ENCODE measurements at regions not wholly inside any gene's neighbourhood (a gene's known extent, or its start where the extent isn't known, plus 50 kb on each side); places are given as distances from the start of the nearest gene placed in this dataset.
"Not testable (repeated sequence)": the region's sequence is repeated elsewhere in the genome, so short reads cannot be mapped to it uniquely, and the experiment has no call there.

DNA sequence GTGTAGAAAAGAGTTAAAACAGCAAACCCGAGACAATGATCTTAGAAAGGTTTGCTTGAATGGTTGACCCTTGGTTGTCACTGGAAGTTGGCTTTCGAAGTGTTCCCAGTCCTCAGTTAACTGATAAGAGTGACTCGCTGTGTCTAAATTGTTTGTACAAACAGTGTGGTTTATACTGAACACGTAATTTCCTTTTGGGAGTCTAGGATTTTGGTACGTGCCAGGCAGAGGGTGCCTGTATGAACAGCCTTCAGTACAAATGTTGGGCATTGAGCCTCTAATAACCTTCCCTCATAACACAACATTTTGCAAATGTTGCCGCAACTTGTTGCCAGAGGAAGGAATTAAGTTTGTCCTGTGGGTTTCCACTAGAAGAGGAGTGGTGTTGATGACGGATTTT is 95.8 kb upstream of the DPP10 start:
- Histone ChIP-seq H3K4me3 (no peak overlapping the region), H3K27ac (no peak overlapping the region)
- no peak for TF ChIP-seq CTCF (IDR thresholded peaks at IDR 0.05)
- no peak for DNase-seq (ENCODE audit: low spot score)

GRCh38 chr2:114350186-114350725 is 92.2 kb upstream of the DPP10 start:
- H3K27ac ChIP-seq: no peak overlapping the region
- TF ChIP-seq CTCF (IDR thresholded peaks at IDR 0.05): no peak
- no peak overlapping the region for H3K4me3 ChIP-seq
- DNase-seq (ENCODE audit: low spot score): no peak

DNA sequence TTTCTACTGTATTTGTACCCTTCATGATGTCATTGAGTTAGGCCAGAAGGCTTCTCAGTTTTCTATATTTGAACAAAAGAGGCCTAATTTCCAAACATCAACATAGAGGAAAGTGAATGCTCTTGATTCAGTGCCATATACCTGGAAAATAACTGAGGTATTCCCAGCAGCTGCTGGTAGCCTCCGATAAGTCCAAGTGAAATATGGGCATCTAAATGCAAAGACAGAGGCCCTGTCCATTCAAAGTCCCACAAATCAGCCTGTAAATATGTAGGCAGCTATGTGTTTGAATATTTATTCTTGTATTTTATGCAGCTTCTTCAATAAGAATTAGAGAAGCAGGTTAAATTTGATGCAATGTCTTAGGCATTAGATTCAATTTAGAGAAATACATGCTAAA is 89.5 kb upstream of the DPP10 start:
- H3K4me3 ChIP-seq: no peak overlapping the region
- H3K27ac ChIP-seq: no peak overlapping the region
- DNase-seq (ENCODE audit: low spot score): no peak
- no peak for TF ChIP-seq CTCF (IDR thresholded peaks at IDR 0.05)

DNA sequence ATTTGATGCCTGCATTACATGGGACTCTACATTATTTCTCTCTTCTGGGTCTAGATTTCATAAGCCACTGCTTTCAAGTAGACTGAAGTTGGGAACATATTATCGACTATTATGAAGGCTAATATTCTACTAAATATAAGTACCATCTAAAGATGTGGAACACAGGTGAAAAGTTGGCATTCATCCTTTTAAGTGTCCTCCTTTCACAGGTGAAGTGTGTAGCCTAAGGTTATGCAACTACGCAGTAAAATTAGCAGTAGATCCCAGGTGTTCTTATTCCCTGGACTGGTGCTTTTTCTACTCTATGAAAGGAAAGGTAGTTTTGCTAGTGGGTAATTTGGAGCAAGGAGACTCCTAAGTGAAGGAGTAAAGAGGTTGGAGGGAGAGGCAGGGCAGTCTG is 88.2 kb upstream of the DPP10 start:
- no peak for DNase-seq (ENCODE audit: low spot score)
- no peak overlapping the region for H3K27ac ChIP-seq
- TF ChIP-seq CTCF (IDR thresholded peaks at IDR 0.05): no peak

GRCh38 chr2:114368705-114369104 is 73.7 kb upstream of the DPP10 start:
- Histone ChIP-seq H3K4me3 (no peak overlapping the region), H3K27ac (no peak overlapping the region)
- DNase-seq (ENCODE audit: low spot score): no peak
- no peak for TF ChIP-seq CTCF (IDR thresholded peaks at IDR 0.05)

More for the DNA sequence above, 88.2 kb upstream of the DPP10 start:
- no peak overlapping the region for H3K4me3 ChIP-seq

DNA sequence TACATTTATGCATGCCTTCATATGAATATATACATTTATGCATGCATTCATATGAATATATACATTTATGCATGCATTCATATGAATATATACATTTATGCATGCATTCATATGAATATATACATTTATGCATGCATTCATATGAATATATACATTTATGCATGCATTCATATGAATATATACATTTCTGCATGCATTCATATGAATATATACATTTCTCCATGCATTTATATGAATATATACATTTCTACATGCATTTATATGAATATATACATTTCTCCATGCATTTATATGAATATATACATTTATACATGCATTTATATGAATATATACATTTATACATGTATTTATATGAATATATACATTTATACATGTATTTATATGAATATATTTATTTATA is 70.7 kb upstream of the DPP10 start:
- H3K27ac ChIP-seq; H3K4me3 ChIP-seq; DNase-seq (ENCODE audit: low spot score): not testable (repeated sequence)

DNA sequence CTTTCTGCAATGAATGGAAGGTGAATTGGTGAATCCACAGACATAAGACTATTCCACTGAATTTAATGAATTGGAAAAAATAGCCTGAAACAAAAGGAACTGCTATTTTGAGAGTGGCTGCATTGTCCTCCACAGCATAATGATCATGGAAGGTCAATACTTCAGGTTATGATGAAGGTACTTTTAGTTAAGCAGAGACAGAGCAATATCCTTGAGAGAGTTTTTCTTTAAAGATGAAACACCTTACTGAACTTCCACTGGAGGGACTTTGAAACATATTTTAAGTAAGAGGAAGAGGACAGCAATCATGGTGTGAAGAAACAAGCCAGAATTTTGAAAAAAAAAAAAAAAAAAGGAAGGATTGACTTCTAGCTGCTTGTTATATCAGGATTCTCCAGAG is 68.8 kb upstream of the DPP10 start:
- Histone ChIP-seq H3K4me3 (no peak overlapping the region), H3K27ac (no peak overlapping the region)
- TF ChIP-seq CTCF (IDR thresholded peaks at IDR 0.05): no peak
- no peak for DNase-seq (ENCODE audit: low spot score)

GRCh38 chr2:114384441-114384840 is 58.0 kb upstream of the DPP10 start:
- H3K27ac ChIP-seq: no peak overlapping the region
- DNase-seq (ENCODE audit: low spot score): no peak

More at GRCh38 chr2:114384441-114384840, 58.0 kb upstream of the DPP10 start:
- no peak overlapping the region for H3K4me3 ChIP-seq
- no peak for TF ChIP-seq CTCF (IDR thresholded peaks at IDR 0.05)

Measured in coronary artery (tissue), 2 donors.